ENCODE measurements at regions not wholly inside any gene's neighbourhood (a gene's known extent, or its start where the extent isn't known, plus 50 kb on each side); places are given as distances from the start of the nearest gene placed in this dataset.

DNA sequence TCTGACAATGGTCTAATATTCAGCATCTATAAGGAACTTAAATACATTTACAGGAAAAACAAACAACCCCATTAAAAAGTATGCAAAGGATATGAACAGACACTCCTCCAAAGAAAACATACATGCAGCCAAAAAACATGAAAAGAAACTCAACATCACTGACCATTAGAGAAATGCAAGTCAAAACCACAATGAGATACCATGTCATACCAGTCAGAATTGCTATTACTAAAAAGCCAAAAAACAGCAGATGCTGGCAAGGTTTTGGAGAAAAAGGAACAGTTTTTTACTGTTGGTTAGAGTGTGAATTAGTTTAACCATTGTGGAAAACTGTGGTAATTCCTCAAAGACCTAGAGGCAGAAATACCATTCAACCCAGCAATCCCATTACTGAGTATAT is 339.0 kb upstream of the ADGRB3 start:
- TF ChIP-seq, protein P1, sequence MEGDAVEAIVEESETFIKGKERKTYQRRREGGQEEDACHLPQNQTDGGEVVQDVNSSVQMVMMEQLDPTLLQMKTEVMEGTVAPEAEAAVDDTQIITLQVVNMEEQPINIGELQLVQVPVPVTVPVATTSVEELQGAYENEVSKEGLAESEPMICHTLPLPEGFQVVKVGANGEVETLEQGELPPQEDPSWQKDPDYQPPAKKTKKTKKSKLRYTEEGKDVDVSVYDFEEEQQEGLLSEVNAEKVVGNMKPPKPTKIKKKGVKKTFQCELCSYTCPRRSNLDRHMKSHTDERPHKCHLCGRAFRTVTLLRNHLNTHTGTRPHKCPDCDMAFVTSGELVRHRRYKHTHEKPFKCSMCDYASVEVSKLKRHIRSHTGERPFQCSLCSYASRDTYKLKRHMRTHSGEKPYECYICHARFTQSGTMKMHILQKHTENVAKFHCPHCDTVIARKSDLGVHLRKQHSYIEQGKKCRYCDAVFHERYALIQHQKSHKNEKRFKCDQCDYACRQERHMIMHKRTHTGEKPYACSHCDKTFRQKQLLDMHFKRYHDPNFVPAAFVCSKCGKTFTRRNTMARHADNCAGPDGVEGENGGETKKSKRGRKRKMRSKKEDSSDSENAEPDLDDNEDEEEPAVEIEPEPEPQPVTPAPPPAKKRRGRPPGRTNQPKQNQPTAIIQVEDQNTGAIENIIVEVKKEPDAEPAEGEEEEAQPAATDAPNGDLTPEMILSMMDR (IDR thresholded peaks at IDR 0.05; ENCODE audit: extremely low read depth, missing control alignments) = no peak
- DNase-seq (ENCODE audit: low spot score) = no peak

DNA sequence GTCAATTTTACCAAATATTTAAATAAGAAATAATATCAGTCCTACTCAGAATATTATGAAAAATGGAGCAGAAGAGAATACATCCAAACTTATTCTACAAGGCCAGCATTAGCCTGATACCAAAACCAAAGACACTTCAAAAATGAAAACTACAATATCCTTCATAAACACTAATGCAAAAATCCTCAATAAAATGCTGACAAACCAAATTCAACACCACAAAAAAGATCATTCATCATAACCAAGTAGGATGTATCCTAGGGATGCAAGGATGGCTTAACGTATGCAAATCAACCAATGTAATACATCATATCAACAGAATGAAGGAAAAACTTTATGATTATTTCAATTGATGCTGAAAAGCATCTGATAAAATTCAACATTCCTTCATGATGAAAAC is 352.4 kb upstream of the ADGRB3 start:
- no peak for DNase-seq (ENCODE audit: low spot score)
- TF ChIP-seq, protein P1 (IDR thresholded peaks at IDR 0.05; ENCODE audit: extremely low read depth, missing control alignments) = no peak

DNA sequence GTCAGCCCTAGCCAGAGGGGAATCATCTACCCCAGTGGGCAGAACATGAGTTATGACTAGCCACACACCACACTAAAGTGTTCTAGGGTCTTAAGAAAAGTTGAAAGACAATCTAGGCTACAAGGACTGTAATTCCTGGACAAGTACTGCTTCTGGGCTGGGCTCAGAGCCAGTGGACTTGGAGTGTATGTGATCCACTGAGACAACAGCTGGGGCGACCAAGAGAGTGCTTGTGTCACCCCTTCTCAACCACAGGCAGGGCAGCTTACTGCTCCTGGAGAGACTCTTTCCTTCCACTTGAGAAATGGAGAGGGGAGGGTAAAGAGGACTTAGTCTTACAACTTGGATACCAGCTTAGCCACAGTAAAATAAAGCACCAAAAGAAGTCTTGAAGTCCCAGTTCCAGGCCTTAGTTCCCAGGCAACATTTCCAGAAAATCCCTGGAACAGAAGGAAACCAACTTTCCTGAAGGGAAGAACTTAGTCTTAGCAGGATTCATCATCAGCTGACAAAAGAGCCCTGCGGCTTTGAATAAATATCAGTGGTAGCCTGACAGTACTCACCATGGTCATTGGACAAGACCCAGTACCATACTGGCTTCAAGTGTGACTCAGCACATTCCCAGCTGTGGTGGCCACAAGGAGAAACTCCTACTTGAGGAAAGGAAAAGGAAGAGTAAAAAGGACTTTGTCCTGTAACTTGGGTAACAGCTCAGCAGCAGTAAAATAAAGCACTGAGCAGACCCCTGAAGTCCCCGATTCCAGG is 355.1 kb upstream of the ADGRB3 start:
- TF ChIP-seq, protein P1 (IDR thresholded peaks at IDR 0.05; ENCODE audit: extremely low read depth, missing control alignments) = no peak
- no peak for DNase-seq (ENCODE audit: low spot score)

DNA sequence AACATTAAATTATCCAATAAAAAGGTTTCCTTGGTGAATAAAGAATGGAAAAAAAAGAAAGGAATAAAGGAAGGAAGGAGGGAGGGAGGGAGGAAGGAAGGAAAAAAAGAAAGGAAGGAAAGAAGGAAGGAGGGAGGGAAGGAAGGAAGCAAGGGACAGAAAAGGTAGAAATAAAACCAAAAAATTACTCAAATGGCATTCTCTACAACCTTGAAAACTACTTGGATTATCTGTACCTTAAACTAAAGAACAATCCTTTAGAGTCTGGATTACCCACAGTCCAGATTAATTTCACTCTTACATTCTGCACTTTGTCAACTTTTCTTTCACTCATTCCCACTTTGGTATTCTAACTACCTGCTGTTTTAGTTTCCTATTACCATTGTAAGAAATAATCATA is 361.8 kb upstream of the ADGRB3 start:
- no peak for DNase-seq (ENCODE audit: low spot score)
- TF ChIP-seq, protein P1 (IDR thresholded peaks at IDR 0.05; ENCODE audit: extremely low read depth, missing control alignments) = no peak

DNA sequence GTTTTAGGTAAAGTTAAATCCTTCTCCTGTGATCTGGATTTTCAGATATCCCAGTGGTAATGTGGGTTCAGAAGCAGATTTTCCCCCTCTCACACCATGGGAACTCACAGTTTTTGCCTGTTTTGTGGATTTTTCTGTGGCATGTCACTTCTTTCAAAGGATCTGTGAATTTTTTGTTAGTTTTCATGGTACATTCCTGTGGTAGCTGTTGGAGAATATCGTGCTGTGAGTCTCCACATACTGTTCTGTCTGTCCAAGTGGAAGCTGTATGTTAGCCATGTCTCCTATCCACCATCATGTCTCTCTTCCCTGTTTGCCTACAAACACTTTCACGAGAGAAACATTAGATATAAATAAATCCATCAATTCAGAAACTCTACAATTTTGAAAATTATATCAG is 378.7 kb upstream of the ADGRB3 start:
- no peak for DNase-seq (ENCODE audit: low spot score)
- TF ChIP-seq, protein P1 (IDR thresholded peaks at IDR 0.05; ENCODE audit: extremely low read depth, missing control alignments) = no peak

DNA sequence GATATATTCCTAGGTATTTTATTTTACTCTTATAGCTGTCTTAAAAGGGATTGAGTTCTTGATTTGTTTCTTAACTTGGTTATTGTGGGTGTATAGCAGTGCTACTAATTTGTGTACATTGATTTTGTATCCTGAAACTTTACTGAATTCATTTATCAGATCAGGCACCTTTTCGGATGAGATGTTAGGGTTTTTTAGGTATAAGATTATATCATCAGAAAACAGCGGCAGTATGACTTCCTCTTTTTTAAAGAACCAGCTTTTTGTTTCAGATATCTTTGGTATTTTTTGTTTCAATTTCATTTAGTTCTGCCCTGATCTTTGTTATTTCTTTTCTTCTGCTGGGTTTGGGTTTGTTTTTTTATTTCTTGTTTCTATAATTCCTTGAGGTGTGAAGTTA is 382.4 kb upstream of the ADGRB3 start:
- TF ChIP-seq, protein P1 (IDR thresholded peaks at IDR 0.05; ENCODE audit: extremely low read depth, missing control alignments) = no peak
- no peak for DNase-seq (ENCODE audit: low spot score)

DNA sequence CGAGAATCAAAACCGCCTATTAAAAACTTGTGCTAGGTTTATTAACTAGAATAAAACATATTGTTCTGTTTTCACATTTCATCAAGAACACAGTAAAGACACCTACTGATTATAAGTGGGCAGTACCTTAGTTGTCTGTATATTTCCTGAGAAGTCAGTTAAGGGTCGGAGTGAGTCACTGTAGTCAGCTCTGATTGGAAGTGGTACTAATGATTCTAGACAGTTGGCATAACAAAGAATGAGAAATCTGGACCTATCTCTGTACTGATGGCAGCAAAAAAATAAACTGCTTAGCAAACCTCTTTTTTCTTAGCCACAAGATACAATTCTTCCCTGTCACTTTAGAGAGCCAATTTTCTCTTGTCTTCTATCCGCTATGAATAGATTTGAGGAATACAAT is 387.3 kb upstream of the ADGRB3 start:
- DNase-seq (ENCODE audit: low spot score) = no peak
- TF ChIP-seq, protein P1 (IDR thresholded peaks at IDR 0.05; ENCODE audit: extremely low read depth, missing control alignments) = no peak

All from GM20000 (cell line).